Prostate gland (tissue), 2 donors: ENCODE measurements at regions not wholly inside any gene's neighbourhood (a gene's known extent, or its start where the extent isn't known, plus 50 kb on each side); places are given as distances from the start of the nearest gene placed in this dataset.

Source experiments
- POLR2A ChIP-seq: fragments of 450-650 bp; IDR thresholded peaks from one replicate; pipeline ENCODE4 v1.6.1; 2016; ENCODE audit warnings: antibody characterized with exemption, mild to moderate bottlenecking
- TF ChIP-seq, protein P1 (sequence below), 4 experiments: fragments of 200-600 bp in 2 of 4; fragments of 450-650 bp in 2 of 4; sonication (generic) in 2 of 4; IDR thresholded peaks; 1 replicate in 3 of 4; 2 replicates in 1 of 4; pipeline ENCODE4 v1.5.1; 2016 to 2019; ENCODE audit warnings: antibody characterized with exemption in 4 of 4, mild to moderate bottlenecking in 2 of 4, moderate library complexity in 2 of 4

DNA sequence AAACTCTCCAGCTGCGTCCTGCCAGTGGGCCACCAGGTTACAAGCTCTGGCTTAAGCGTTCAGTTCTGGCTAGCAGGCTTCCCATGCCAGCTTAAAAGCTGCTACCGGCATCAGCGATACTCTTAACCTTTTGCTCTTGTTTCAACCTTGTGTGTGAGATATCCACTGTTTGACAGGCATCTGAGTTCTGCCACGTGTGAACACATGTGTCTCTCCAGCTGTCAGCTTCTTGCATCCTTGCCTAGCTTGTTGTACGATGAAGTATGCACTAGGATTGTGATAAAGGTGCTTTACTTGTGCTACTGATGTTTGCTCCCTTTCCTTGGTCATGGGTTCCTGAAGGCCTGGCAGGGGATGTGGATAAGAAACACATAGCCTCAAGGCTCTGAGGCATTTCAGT, 201.6 kb downstream of the PRDM2 start:
- TF ChIP-seq, protein P1, sequence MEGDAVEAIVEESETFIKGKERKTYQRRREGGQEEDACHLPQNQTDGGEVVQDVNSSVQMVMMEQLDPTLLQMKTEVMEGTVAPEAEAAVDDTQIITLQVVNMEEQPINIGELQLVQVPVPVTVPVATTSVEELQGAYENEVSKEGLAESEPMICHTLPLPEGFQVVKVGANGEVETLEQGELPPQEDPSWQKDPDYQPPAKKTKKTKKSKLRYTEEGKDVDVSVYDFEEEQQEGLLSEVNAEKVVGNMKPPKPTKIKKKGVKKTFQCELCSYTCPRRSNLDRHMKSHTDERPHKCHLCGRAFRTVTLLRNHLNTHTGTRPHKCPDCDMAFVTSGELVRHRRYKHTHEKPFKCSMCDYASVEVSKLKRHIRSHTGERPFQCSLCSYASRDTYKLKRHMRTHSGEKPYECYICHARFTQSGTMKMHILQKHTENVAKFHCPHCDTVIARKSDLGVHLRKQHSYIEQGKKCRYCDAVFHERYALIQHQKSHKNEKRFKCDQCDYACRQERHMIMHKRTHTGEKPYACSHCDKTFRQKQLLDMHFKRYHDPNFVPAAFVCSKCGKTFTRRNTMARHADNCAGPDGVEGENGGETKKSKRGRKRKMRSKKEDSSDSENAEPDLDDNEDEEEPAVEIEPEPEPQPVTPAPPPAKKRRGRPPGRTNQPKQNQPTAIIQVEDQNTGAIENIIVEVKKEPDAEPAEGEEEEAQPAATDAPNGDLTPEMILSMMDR (IDR thresholded peaks at IDR 0.05) = no peak
- TF ChIP-seq POLR2A = no peak
